Mucosa of rectum (tissue), 2 donors: ENCODE measurements at regions not wholly inside any gene's neighbourhood (a gene's known extent, or its start where the extent isn't known, plus 50 kb on each side); places are given as distances from the start of the nearest gene placed in this dataset.
"Not testable (repeated sequence)": the region's sequence is repeated elsewhere in the genome, so short reads cannot be mapped to it uniquely, and the experiment has no call there.

Source experiments
- H3K27ac ChIP-seq, 2 donors: one replicate each; pipeline ENCODE4 v1.7.0; 2013; ENCODE audit warnings: inconsistent platforms in 2 of 2, low read depth in 2 of 2, low read length in 2 of 2
- H3K27me3 ChIP-seq, 2 donors: one replicate each; pipeline ENCODE4 v1.7.0; 2013; ENCODE audit warnings: low read length in 2 of 2; ENCODE audit not compliant: control insufficient read depth in 2 of 2, insufficient read depth in 2 of 2
- H3K36me3 ChIP-seq, 2 donors: one replicate each; pipeline ENCODE4 v1.7.0; 2013; ENCODE audit warnings: low read length in 2 of 2; ENCODE audit not compliant: control insufficient read depth in 2 of 2, insufficient read depth in 2 of 2
- H3K4me1 ChIP-seq, 2 donors: one replicate each; pipeline ENCODE4 v1.7.0; 2013; ENCODE audit warnings: low read length in 2 of 2, mild to moderate bottlenecking in 1 of 2; ENCODE audit not compliant: control insufficient read depth in 2 of 2, insufficient read depth in 2 of 2
- H3K4me3 ChIP-seq, 2 donors: one replicate each; pipeline ENCODE4 v1.7.0; 2013; ENCODE audit warnings: low read length in 2 of 2
- H3K9ac ChIP-seq, 2 donors: one replicate each; pipeline ENCODE4 v1.7.0; 2013; ENCODE audit warnings: low read length in 2 of 2, low read depth in 1 of 2, mild to moderate bottlenecking in 1 of 2
- H3K9me3 ChIP-seq, 2 donors: one replicate each; pipeline ENCODE4 v1.7.0; 2013; ENCODE audit warnings: low read length in 2 of 2; ENCODE audit not compliant: control insufficient read depth in 2 of 2
- donor health status: healthy.
- donor health status: Normal muscosa, but diverticular disease.

DNA sequence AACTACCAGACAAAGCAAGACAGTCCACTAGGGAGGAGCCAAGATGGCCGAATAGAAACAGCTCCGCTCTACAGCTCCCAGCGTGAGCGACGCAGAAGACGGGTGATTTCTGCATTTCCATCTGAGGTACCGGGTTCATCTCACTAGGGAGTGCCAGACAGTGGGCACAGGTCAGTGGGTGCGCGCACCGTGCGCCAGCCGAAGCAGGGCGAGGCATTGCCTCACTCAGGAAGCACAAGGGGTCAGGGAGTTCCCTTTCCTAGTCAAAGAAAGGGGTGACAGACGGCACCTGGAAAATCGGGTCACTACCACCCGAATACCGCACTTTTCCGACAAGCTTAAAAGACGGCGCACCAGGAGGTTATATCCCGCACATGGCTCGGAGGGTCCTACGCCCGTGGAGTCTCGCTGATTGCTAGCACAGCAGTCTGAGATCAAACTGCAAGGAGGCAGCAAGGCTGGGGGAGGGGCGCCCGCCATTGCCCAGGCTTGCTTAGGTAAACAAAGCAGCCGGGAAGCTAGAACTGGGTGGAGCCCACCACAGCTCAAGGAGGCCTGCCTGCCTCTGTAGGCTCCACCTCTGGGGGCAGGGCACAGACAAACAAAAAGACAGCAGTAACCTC lies 90.6 kb upstream of the CAV2 start:
- H3K27ac ChIP-seq, H3K27me3 ChIP-seq, H3K4me3 ChIP-seq, H3K9me3 ChIP-seq, H3K4me1 ChIP-seq, H3K36me3 ChIP-seq, H3K9ac ChIP-seq: not testable (repeated sequence)

DNA sequence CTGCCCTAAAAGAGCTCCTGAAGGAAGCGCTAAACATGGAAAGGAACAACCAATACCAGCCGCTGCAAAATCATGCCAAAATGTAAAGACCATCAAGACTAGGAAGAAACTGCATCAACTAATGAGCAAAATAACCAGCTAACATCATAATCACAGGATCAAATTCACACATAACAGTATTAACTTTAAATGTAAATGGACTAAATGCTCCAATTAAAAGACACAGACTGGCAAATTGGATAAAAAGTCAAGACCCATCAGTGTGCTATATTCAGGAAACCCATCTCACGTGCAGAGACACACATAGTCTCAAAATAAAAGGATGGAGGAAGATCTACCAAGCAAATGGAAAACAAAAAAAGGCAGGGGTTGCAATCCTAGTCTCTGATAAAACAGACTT lies 88.8 kb upstream of the CAV2 start:
- not testable (repeated sequence) for H3K9ac ChIP-seq, H3K9me3 ChIP-seq, H3K4me1 ChIP-seq, H3K36me3 ChIP-seq, H3K4me3 ChIP-seq, H3K27me3 ChIP-seq, H3K27ac ChIP-seq

- no peak overlapping the region for H3K27ac ChIP-seq
- no peaks in the 10 kb centered on the region for H3K36me3 ChIP-seq
- H3K9me3 ChIP-seq = no peaks in the 10 kb centered on the region
- no peaks in the 10 kb centered on the region for H3K4me1 ChIP-seq
- no peaks in the 10 kb centered on the region for H3K27me3 ChIP-seq
- no peak overlapping the region for H3K4me3 ChIP-seq
- no peak overlapping the region for H3K9ac ChIP-seq
Measured at GRCh38 chr7:116417593-116418345, 81.8 kb upstream of the CAV2 start.

DNA sequence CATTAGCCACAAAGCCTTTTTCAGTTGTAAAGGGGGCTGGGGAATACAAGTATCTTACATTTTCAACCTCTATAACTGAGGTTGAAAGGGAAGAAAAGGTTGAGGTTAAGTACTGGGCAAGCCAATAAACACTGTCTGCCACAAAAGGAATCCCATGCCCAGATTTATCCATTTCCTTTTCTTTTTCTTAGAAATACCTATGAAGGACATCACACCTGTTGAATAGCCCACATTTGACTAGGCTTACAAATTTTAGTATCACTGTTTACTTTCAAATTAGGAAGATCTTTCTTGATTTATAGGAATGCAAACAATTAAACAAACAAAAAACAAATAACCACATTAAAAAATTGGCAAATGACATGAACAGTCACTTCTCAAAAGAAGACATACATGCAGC lies 81.0 kb upstream of the CAV2 start:
- no peaks in the 10 kb centered on the region for H3K27me3 ChIP-seq
- H3K9ac ChIP-seq = no peak overlapping the region
- no peaks in the 10 kb centered on the region for H3K36me3 ChIP-seq
- H3K27ac ChIP-seq = no peak overlapping the region
- no peak overlapping the region for H3K4me3 ChIP-seq
- H3K9me3 ChIP-seq = no peaks in the 10 kb centered on the region
- H3K4me1 ChIP-seq = no peaks in the 10 kb centered on the region

GRCh38 chr7:116420003-116420402 lies 79.5 kb upstream of the CAV2 start:
- H3K4me3 ChIP-seq = no peak overlapping the region
- no peaks in the 10 kb centered on the region for H3K36me3 ChIP-seq
- H3K4me1 ChIP-seq = no peaks in the 10 kb centered on the region
- no peak overlapping the region for H3K9ac ChIP-seq
- no peaks in the 10 kb centered on the region for H3K9me3 ChIP-seq
- no peak overlapping the region for H3K27ac ChIP-seq
- no peaks in the 10 kb centered on the region for H3K27me3 ChIP-seq

GRCh38 chr7:116421298-116421697 lies 78.2 kb upstream of the CAV2 start:
- Histone ChIP-seq H3K4me1 (no peaks in the 10 kb centered on the region), H3K27ac (no peak overlapping the region), H3K9me3 (no peaks in the 10 kb centered on the region), H3K9ac (no peak overlapping the region), H3K27me3 (no peaks in the 10 kb centered on the region), H3K4me3 (no peak overlapping the region), H3K36me3 (no peaks in the 10 kb centered on the region)

- no peak overlapping the region for H3K27ac ChIP-seq
- H3K27me3 ChIP-seq = no peaks in the 10 kb centered on the region
- H3K4me3 ChIP-seq = no peak overlapping the region
- no peaks in the 10 kb centered on the region for H3K36me3 ChIP-seq
- H3K4me1 ChIP-seq = peaks cover 0 to 3% of the 10 kb centered on the region in 2 donors
- H3K9me3 ChIP-seq = no peaks in the 10 kb centered on the region
- H3K9ac ChIP-seq = no peak overlapping the region
Measured at GRCh38 chr7:116422683-116423082, 76.9 kb upstream of the CAV2 start.

DNA sequence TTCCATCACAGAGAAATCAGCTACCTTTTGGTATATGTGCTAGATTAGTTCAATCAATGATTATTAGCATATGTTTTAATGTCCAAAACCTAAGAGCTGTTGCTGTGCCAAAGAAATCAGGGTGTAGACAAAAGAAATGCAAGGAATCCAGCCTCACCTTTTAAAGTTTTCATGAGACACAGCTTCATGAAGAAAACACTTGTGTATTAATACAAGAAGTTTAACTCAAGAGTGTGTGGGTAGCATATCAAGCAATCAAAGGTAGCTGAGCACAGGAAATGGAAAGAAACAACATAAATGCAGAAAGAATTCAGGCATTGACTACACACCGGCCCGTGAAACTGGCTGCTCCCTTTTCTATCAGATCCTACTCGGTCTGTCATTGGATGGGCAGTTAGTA lies 76.0 kb upstream of the CAV2 start:
- Histone ChIP-seq H3K9me3 (no peaks in the 10 kb centered on the region), H3K36me3 (no peaks in the 10 kb centered on the region), H3K4me1 (peaks cover 0 to 3% of the 10 kb centered on the region in 2 donors), H3K27me3 (no peaks in the 10 kb centered on the region), H3K4me3 (no peak overlapping the region), H3K27ac (no peak overlapping the region), H3K9ac (no peak overlapping the region)

- Histone ChIP-seq H3K36me3 (no peaks in the 10 kb centered on the region), H3K27me3 (no peaks in the 10 kb centered on the region), H3K9ac (no peak overlapping the region), H3K27ac (no peak overlapping the region), H3K4me1 (peaks cover 0 to 3% of the 10 kb centered on the region in 2 donors), H3K9me3 (no peaks in the 10 kb centered on the region), H3K4me3 (no peak overlapping the region)
Measured at GRCh38 chr7:116425647-116426209, 73.8 kb upstream of the CAV2 start.

GRCh38 chr7:116426428-116427156 lies 72.9 kb upstream of the CAV2 start:
- Histone ChIP-seq H3K4me1 (peaks cover 0 to 3% of the 10 kb centered on the region in 2 donors), H3K27me3 (no peaks in the 10 kb centered on the region), H3K4me3 (no peak overlapping the region), H3K9me3 (no peaks in the 10 kb centered on the region), H3K9ac (no peak overlapping the region), H3K36me3 (no peaks in the 10 kb centered on the region), H3K27ac (no peak overlapping the region)
